Dermis microvascular lymphatic vessel endothelial cell (primary cell): ENCODE measurements at regions not wholly inside any gene's neighbourhood (a gene's known extent, or its start where the extent isn't known, plus 50 kb on each side); places are given as distances from the start of the nearest gene placed in this dataset.
A peak's percentile ranks its signal among the peaks of the same experiment; 100 is the strongest.
"Not testable (repeated sequence)": the region's sequence is repeated elsewhere in the genome, so short reads cannot be mapped to it uniquely, and the experiment has no call there.

ENCODE experiments used
- DNase-seq, 2 donors: peaks; one replicate each; pipeline versions ENCODE4 v3.0.0 to v3.0.0-alpha.2; 2010; ENCODE audit warnings: low read depth in 2 of 2

DNA sequence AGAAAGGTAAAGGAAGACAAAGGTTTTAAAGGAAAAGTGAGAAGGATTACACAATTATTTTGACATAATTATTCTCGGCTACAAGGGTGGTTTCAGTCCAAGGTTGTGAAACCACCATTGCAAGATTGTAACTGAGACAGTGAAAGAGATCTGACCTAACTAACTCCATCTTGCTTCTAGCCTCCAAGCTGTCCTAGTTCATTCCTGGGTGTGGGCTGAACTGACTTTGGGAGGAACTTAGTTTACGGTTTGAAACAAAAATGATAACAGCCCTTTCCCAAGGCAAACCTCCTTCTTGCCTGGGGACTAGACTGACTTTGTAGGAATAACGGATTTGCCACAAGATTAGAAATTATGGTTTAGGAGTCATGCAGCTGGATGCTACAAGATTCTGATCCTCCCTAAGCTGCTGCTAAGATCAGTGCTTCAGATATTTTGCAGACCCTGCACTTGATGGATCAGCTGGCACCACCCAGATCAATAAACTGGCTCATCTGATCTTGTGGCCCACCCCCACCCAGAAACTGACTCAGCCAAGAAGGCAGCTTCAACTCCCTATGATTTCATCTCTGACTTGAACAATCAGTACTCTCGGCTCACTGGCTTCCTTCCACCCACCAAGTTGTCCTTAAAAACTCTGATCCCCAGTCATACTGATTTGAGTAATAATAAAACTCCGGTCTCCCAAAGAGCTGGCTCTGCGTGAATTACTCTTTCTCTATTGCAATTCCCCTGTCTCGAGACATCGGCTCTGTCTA is 57.7 kb upstream of the AADACL2 start:
- DNase-seq = no peak

DNA sequence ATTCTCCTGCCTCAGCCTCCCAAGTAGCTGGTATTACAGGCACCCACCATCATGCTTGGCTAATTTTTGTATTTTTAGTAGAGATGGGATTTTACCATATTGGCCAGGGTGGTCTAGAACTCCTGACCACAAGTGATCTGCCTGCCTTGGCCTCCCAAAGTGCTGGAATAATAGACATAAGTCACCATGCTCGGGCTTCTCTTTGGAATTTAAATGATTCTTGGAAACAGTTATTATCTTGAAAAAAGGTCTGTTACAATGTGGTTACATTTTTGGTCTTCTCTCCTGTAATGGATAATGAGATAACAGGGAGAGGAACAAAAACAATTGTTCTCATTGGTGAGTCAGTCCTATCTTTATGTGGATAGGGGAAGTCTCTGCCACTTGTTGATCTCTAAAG is 59.8 kb upstream of the AADACL2 start:
- DNase-seq = peak in 1 of 2 donors; percentile 3

DNA sequence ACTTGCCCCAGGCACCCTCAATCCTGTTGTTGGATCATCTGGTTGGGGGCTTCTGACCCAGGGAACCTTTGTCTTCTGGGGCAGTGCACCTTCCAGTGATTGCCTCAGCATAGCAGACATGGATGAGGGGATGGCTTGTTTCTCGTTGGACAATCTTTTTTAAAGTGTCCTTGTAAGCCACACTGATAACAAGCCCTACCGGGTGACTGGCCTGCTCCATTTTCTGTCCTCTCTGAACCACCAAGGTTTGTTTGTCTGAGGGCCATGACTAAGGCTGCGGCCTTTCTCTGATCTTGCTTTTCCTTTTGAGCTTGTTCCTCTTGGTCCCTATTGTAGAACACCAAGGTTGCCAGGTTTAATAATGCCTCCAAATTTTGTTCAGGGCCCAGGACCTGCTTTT is 66.0 kb upstream of the AADACL2 start:
- DNase-seq = not testable (repeated sequence)

DNA sequence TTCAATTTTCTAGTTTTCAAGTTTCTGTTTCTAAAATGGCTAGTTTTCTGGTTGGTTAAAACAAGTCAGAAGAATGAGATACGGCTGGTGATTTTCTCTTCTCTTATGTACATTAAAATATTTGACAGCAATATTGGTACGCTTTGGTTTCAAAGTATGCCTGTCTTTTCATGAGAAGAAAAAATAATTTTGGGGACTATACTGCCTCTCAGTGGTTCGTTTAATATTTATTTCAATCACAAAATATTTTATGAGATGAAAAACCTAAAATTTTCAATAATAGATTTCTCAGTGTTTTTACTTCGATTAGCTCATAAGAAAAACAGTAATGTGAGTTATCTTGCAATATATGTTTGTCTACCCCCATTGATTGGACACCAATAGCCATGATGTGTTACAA is 72.8 kb upstream of the AADACL2 start:
- DNase-seq = no peak

DNA sequence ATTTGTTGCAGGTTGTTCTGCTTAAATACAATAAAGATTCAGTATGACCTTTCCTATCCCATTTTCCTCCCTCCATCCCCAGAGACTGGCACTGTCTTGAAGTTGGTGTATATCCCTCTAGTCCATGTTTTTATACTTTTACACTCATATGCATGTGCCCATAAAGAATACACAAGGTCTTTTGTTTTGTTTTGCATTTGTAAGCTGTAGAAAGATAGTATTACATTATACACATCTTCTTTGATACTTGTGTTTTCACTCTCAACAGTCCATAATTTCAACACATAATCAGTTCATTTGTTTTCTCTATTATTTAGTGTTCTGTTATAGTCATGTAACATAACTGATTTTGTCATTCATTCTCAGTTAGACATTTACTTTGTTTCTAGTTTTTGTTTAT is 88.7 kb upstream of the AADACL2 start:
- no peak for DNase-seq

DNA sequence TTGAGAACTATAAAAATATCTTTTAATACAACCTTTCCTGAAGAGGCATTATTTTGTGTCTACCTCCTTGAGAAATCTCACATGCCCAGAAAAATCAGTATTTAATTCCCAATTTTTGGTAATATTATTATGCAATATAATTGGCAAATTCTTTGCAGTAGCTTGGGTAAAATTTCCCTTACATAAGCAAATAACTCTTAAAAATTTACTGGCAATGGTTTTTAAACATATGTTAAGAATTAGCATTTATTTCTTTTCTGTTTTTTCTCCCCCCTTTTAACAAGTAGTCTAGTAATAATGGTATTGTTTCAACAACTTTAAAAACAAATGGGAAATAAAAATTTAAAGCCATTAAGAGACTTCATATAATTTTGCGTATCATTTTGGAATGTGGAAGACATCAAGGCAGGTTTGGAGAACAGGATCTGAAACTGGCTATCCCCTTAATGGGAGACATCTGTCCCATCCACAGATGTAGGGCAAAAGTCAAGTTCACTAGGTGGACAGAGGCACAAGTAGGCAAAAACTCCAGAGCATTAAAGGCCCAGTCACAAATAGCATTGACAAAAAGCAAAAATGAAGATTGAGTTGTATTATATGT is 89.6 kb upstream of the AADACL2 start:
- no peak for DNase-seq

DNA sequence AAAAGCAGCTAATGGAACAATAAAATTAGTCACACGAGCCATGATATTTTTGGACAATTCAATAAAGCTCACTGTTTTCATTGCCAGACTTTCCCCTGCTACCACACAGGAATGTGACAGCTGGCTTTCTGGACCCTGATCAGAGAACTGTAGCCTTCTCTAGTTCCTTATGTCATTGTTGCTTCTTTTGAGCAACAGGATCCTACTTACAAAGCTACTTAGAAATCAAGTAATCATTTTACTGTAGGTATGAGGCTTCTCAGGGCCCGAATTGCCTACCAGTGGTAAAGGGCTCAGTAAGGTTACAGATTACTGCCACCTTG is 94.3 kb upstream of the AADACL2 start:
- no peak for DNase-seq

DNA sequence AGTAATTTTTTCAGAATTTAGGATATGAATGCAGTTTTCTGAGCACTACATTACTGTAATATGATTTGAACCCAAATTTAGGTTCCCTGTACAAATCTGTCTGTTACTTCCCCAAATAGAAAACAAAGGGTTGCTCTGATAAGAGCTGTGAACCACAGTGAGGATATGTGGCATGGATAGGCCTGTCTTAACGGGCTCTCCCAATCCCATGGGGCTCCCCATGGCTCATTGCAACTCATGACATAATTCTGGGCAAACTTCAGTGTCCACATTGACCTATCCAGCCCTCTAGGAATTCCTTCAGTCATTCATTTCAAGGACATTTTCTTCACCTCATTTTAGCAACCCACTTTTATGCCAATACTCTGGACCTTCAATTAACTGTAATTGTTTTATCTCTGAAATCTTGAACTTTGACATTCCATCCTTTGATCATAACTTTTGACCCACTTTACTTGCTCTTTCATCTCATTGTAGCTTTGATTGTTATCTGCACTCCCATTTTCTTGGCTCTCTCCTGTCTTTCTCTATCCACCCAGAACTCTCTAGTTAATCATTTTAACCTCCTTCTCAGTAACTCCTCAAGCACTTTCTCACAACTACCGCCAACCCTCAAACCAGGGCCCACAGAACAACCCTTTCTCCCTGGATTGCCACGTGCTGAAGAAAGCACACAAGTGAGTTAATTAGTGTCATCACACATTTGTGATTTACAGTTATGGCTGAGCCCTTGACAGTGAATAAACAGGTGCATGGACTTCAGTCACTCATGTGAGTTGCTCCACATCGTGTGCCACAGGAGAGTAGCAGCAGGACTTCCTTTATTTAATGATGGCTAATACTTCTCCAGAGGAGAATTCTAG is 94.9 kb upstream of the AADACL2 start:
- no peak for DNase-seq

DNA sequence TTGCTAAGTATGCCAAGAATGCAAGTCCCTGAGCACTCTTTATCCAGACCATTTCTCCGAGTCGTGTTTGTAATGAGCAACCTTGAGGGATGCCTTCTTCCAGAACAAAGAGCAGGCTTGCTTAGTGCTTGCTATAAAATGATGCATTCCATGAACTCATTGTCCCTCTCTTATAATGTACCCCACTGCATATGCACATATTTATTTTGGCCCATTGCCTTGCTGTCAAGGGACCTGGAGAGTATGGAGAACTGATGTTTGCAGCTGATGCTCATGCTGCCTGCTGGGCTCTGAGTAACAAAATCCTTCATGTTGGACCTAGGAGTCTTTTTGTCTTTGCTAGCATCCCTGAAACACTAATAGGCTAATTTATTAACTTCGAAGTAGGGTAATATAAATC is 97.8 kb upstream of the AADACL2 start:
- no peak for DNase-seq

DNA sequence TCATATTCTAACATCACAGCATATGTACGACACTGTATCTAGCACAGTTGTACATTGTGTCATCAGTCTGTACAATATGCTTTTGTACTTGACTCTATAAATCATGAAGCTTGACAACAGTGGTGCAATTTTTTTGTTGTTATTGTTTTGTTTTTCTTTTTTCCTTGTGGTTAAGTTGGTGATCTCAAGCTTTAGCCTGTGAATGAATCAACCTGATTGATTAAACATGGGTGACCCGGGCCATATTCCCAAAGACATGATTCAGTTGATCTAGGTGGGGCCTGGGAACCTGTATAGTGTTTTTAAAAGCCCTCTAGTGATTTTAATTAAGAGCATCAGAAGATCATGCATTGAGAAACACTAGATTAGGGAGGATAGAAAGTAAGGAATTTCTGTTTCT is 101.8 kb upstream of the AADACL2 start:
- DNase-seq = no peak

DNA sequence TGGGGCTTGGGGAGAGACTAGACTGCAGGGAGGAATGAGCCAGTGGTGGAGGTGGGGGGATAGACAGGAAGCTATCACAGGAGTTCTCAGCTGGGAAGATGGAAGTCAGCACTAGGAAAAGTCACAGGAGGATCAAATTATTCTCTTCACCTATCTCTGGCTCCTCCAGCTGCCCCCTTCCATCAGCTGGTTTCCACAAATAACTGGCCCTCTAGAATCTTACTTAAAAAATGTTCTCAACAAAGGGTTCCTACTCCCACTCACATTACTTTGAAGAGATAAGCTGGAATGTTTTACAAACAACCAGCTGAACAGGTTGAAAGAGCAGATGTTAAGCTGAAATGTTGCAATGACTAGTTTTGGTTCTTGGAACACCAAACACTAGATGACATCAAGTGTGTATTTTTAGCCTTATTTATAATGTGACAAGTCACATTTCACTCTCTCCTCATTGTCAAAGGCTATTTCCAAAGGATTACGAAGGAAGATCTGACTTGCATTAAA is 102.7 kb upstream of the AADACL2 start:
- no peak for DNase-seq

DNA sequence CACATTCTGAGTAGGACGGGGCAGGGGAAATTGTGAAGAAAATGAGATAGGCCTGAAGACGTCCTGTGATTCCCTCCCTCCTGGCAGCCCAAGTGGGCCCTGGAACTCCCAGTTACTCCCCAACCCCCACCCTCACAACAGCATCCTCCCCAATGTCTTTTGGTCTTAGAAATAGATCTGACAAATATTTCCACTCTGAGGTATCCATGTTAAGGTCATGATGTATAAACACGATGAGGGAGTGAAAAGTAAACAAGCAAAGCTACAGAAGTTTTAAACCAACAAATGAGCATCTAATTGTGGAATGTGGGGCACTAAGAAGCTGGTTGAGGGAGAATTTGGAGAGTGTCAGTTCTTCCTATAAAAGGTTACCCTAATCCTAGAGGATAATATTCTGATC is 103.7 kb upstream of the AADACL2 start:
- DNase-seq = no peak

DNA sequence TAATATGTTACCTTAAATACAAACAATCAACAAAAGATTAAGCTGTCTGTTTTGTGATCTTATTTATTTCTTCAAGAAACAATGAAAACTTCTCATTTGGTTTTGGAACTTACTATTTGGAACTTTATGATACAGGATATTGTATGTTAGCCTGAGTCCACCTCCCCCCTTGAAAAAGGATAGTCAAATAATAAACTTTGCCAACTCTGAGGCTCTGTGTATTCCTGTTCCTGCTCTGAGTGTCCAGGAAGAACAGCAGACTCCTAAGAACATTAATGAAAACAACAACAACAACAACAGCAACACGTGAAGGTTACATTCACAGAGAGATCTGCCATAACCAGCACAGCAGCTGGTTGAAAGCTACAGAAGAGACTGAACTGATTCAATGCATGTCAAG is 108.1 kb upstream of the AADACL2 start:
- no peak for DNase-seq

DNA sequence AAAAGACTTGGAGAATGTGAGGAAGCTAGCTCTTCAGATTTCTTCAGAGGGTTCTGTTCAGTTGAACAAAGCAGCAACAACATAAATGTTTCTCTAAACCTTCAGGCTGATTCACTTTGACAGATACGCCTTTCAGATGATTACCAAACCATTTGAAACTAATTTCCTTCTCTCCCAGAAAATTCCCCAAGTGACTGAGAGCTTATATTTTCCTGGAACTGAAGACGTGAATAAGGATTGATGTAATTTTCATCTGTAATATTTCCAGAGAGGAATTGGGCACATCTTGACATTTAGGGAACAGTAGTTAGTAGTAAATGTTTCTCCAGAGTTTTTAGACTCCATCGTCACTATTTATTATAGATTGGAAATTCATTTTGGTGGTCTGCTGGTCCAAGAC is 108.6 kb upstream of the AADACL2 start:
- DNase-seq = no peak

DNA sequence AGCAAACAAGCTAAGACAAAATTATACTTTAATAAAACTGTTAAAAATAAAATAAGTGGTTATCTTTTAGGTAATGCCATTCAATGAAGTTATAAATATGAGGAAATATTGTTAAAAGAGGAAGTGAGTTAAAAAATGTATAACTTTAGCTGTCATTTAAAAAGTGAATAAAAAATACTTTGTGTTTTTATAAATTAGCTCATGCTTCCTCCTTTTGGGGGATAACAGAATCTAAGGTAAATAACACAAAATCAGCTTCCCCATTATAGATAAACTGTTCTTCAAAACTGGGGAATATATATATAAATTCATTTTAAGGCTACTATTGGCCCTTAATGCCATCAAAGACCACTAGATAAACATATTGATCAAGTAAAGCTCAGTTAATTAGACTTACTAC is 113.7 kb upstream of the AADACL2 start:
- DNase-seq = no peak

DNA sequence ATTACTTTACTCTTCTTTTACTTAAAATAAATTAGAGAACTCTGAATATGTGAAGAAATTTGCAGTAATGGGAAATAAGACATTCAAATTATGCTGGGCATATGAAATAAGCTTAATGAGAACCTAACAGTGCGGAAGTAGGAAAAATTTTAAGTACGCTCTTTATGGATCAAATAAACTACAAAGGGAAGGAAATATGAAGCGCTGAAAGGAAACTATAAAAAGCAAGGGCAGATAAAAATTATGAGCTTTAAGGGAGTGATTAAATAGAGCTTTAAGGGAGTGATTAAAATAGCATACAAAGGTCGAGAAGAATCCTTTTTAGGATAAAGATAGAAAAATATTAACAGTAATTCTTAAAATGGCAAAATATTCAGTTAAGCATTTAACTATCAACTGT is 118.3 kb upstream of the AADACL2 start:
- DNase-seq = no peak

DNA sequence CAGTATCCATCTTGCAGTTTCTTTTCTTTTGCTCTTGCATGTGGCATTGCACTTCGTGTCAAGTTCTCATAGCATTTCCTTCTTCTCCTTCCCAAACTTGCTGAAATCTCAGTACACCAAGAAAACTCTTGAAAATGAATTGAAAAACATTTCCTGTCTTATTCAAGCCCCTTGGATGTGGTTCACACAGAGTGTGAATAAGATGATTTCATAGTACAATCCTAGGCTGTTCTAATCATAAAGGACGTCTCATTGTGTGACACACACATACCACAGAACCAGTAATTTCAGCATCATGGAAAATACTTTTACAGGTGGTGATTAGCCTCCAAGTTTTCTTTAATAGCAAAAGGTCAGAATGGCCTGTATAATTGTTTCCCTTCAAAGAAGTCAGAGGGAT is 121.6 kb upstream of the AADACL2 start:
- no peak for DNase-seq

DNA sequence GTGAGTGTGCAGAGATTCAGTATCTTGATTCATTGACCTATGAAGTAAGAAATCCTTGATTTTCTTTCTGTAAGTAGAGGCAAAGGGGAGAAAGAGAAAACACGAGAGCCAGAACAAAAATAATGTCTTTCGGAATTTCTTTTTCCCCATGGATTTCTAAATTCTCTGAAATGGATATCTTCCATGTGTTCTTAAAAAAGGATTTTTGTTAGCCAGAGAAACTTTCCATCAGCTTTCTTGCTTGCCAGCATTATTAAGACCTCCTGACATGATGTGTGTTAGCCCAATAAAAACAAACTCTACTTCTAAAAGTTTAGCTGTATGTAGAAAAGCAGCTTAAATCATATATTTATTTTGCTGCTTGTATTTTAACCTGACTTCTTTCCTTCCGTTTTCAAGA is 122.3 kb upstream of the AADACL2 start:
- DNase-seq = no peak

DNA sequence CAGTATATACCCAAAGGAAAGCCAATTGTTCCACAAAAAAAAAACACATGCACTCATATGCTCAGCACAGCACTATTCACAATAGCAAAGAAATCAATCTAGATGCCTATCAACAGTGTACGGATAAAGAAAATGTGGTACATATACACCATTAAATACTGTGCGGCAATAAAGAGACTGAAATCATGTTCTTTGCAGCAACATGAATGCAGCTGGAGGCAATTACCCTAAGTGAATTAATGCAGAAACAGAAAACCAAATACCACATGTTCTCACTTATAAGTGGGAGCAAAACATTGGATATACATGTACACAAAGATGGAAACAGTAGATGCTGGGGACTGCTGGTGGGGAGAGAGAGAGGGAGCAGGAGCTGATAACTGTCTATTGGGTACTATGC is 124.2 kb upstream of the AADACL2 start:
- no peak for DNase-seq

DNA sequence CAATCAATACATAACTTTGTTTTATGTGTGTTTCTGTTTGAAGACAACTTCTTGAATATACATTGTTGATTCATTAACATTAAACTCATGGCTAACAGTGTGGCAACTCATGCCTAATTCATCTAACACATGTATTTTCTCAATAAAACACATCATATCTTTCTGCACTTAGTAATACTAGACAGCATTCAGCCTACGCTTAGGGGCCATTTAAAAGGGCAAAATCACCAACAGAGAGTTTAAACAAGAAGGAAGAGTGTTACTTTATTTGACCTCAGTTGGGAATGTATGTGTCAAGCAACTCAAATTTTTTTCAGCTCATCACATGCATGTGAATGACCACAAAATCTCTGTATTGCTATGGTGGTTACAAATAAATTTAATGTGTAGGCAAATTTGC is 128.8 kb upstream of the AADACL2 start:
- DNase-seq = no peak

DNA sequence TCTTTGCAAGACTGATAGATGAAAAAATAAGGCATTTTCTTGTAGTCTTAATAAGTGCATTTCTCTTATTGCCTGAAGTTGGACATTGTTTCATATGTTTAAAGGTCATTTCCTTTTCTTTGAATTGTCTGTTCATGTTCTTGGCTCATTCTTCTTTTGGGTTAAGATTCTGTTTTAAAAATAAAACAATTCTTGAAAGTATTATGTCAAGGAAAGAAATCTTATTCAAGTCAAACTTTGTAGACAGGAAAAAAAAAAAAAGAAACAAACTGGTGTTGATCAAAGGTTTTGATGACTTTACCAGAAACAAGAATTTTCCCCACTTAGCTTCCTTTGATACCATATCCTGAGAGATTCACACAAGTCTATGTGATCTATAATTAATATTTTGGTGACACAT is 132.9 kb upstream of the AADACL2 start:
- DNase-seq = no peak

DNA sequence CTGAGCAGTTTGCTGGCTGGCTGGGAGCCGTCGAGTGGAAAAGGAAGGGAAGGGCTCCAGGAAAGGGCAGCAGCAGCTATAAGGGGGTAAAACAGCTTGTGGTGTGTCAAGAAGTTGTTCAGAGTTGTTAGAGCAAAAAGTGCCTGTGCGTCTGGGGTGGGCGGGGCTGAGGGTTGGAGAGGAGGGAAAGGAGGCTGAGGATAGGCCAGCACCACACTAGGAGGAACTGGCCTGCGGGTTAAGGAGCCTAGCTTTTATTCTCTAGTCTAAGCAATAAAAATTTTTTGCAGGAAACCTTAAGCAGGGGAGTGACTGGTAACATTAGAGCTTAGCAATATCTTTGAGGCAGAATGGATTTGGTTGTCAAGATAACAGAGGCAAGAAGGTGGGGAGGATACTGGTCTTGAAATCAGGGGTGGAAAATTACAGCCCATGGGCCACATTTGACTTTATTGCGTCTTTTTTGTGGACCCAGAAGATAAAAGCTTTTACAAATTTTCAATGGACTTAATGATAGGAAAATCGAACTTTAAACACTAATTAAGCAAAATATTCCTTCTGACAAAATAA is 134.5 kb upstream of the AADACL2 start:
- DNase-seq = no peak
